ENCODE measurements at regions not wholly inside any gene's neighbourhood (a gene's known extent, or its start where the extent isn't known, plus 50 kb on each side); places are given as distances from the start of the nearest gene placed in this dataset.

DNA sequence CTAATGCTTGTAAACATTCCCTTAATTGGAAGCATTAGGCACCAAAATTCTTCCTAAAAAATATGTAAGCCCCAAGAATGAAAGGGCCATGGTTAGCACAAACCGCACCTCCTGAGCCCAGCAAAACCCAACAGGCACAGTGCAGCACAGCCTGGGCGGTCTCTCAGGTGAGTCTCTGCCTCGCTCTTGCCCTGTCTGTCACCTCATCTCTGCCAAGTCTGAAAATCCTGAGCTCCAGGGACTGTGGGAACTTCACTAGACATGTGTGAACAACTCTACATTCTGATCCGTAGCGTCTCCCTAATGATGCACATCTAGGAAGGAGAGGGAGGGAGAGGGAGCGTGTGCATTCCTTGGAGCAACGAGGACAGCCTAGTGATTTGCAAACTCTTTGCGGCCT, 88.8 kb upstream of the GJB6 start:
- Histone ChIP-seq H3K9ac (ENCODE audit: low read length) (no peak overlapping the region), H2AFZ (ENCODE audit: insufficient read depth, low read depth, low read length, poor library complexity, severe bottlenecking) (no peak overlapping the region), H3K27me3 (replicated peaks in 1 of 4; ENCODE audit: control extremely low read depth in 1 of 4, control insufficient read depth in 3 of 4, insufficient read depth in 4 of 4, low read length in 3 of 4) (peaks cover 0 to 7% (median 0%) of the 10 kb centered on the region in 4 experiments), H3K79me2 (ENCODE audit: control insufficient read depth, insufficient read depth, low read length) (no peaks in the 10 kb centered on the region), H4K20me1 (ENCODE audit: control insufficient read depth, insufficient read depth, low read length, poor library complexity, severe bottlenecking) (no peaks in the 10 kb centered on the region), H3K4me2 (replicated peaks; ENCODE audit: low read depth, low read length, poor library complexity, severe bottlenecking) (no peak overlapping the region), H3K4me3 (ENCODE audit: control extremely low read depth in 1 of 5, extremely low read depth in 1 of 5, insufficient read depth in 1 of 5, low read depth in 2 of 5, low read length in 4 of 5) (no peak overlapping the region), H3K36me3 (replicated peaks in 1 of 2; ENCODE audit: control extremely low read depth in 1 of 2, control insufficient read depth in 1 of 2, extremely low read depth in 1 of 2, insufficient read depth in 2 of 2, low read length in 1 of 2) (no peaks in the 10 kb centered on the region), H3K4me1 (ENCODE audit: control insufficient read depth in 2 of 2, insufficient read depth in 2 of 2, low read length in 2 of 2) (no peaks in the 10 kb centered on the region), H3K27ac (ENCODE audit: low read length in 2 of 2) (no peak overlapping the region), H3K9me3 (ENCODE audit: control extremely low read depth in 1 of 3, control insufficient read depth in 2 of 3, insufficient read depth in 1 of 3, low read length in 2 of 3) (peaks cover 0 to 12% (median 11%) of the 10 kb centered on the region in 3 donors)
- Mint-ChIP-seq H3K9me3 (ENCODE audit: insufficient read depth) (peaks cover 3% of the 10 kb centered on the region), H3K4me1 (no peaks in the 10 kb centered on the region), H3K27ac (no peak overlapping the region), H3K27me3 (peaks cover 26% of the 10 kb centered on the region), H3K4me3 (no peak overlapping the region)
- no peak for TF ChIP-seq EZH2 (IDR thresholded peaks at IDR 0.05; ENCODE audit: borderline replicate concordance, insufficient read depth, low read depth, low read length, poor library complexity, severe bottlenecking)
- TF ChIP-seq, protein P1, sequence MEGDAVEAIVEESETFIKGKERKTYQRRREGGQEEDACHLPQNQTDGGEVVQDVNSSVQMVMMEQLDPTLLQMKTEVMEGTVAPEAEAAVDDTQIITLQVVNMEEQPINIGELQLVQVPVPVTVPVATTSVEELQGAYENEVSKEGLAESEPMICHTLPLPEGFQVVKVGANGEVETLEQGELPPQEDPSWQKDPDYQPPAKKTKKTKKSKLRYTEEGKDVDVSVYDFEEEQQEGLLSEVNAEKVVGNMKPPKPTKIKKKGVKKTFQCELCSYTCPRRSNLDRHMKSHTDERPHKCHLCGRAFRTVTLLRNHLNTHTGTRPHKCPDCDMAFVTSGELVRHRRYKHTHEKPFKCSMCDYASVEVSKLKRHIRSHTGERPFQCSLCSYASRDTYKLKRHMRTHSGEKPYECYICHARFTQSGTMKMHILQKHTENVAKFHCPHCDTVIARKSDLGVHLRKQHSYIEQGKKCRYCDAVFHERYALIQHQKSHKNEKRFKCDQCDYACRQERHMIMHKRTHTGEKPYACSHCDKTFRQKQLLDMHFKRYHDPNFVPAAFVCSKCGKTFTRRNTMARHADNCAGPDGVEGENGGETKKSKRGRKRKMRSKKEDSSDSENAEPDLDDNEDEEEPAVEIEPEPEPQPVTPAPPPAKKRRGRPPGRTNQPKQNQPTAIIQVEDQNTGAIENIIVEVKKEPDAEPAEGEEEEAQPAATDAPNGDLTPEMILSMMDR (IDR thresholded peaks at IDR 0.05), result no peak
- no peak for DNase-seq
- no peak for ATAC-seq (ENCODE audit: low read depth)
- ChIA-PET CTCF (no interaction called here), POLR2A (no interaction called here)
- intact Hi-C loops (cut with micrococcal nuclease), result no loop called here
- WGBS (ENCODE audit: insufficient coverage), result 88% methylated on average over 6 of the region's 8 CpGs

DNA sequence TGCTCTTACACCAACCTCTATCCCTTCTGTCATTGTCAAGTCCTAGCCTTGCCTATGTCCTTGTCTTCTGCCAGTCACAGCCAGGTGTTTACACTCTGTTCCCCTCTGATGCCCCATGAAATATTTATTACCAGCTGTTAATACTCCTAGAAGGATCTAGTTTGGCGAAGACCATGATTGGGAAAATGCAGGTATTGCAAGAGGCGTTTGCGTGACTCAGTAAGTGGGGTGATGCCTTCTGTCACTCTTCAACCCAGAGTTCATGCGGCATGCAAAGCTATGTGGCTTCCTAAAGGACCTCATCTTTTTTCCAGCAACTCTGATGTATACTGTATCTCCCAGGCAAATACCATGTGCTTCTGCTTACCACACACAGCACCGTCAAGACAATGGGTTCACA, 81.8 kb upstream of the GJB6 start:
- H3K79me2 ChIP-seq (ENCODE audit: control insufficient read depth, insufficient read depth, low read length), result no peaks in the 10 kb centered on the region
- Mint-ChIP-seq H3K4me3 (no peak overlapping the region), H3K27me3 (peaks cover 3% of the 10 kb centered on the region), H3K9me3 (ENCODE audit: insufficient read depth) (no peaks in the 10 kb centered on the region), H3K4me1 (no peaks in the 10 kb centered on the region), H3K27ac (no peak overlapping the region)
- H4K20me1 ChIP-seq (ENCODE audit: control insufficient read depth, insufficient read depth, low read length, poor library complexity, severe bottlenecking), result no peaks in the 10 kb centered on the region
- no peak overlapping the region for H3K4me2 ChIP-seq (replicated peaks; ENCODE audit: low read depth, low read length, poor library complexity, severe bottlenecking)
- H3K27me3 ChIP-seq (replicated peaks in 1 of 4; ENCODE audit: control extremely low read depth in 1 of 4, control insufficient read depth in 3 of 4, insufficient read depth in 4 of 4, low read length in 3 of 4), result peaks cover 0 to 8% (median 0%) of the 10 kb centered on the region in 4 experiments
- H3K4me3 ChIP-seq (ENCODE audit: control extremely low read depth in 1 of 5, extremely low read depth in 1 of 5, insufficient read depth in 1 of 5, low read depth in 2 of 5, low read length in 4 of 5), result no peak overlapping the region
- ATAC-seq (ENCODE audit: low read depth), result no peak
- ChIA-PET POLR2A (no interaction called here), CTCF (no interaction called here)
- H3K9ac ChIP-seq (ENCODE audit: low read length), result no peak overlapping the region
- H3K4me1 ChIP-seq (ENCODE audit: control insufficient read depth in 2 of 2, insufficient read depth in 2 of 2, low read length in 2 of 2), result no peaks in the 10 kb centered on the region
- H3K36me3 ChIP-seq (replicated peaks in 1 of 2; ENCODE audit: control extremely low read depth in 1 of 2, control insufficient read depth in 1 of 2, extremely low read depth in 1 of 2, insufficient read depth in 2 of 2, low read length in 1 of 2), result no peaks in the 10 kb centered on the region
- no peaks in the 10 kb centered on the region for H3K9me3 ChIP-seq (ENCODE audit: control extremely low read depth in 1 of 3, control insufficient read depth in 2 of 3, insufficient read depth in 1 of 3, low read length in 2 of 3)
- 93% methylated on average over 3 of the region's 5 CpGs for WGBS (ENCODE audit: insufficient coverage)
- H3K27ac ChIP-seq (ENCODE audit: low read length in 2 of 2), result no peak overlapping the region
- TF ChIP-seq, protein P1 (IDR thresholded peaks at IDR 0.05), result no peak
- no peak for TF ChIP-seq EZH2 (IDR thresholded peaks at IDR 0.05; ENCODE audit: borderline replicate concordance, insufficient read depth, low read depth, low read length, poor library complexity, severe bottlenecking)
- intact Hi-C loops (cut with micrococcal nuclease), result no loop called here
- DNase-seq, result no peak
- H2AFZ ChIP-seq (ENCODE audit: insufficient read depth, low read depth, low read length, poor library complexity, severe bottlenecking), result no peak overlapping the region
